Endothelial cell of hepatic sinusoid (primary cell): ENCODE measurements at regions not wholly inside any gene's neighbourhood (a gene's known extent, or its start where the extent isn't known, plus 50 kb on each side); places are given as distances from the start of the nearest gene placed in this dataset.

ENCODE experiments used
- in situ Hi-C: cut with HindIII; loops from 2 replicates; pipeline ENCODE4 v1.10.0; 2017; ENCODE audit warnings: low sequenced_read_pairs

- in situ Hi-C loops = no loop called here
These were observed 61.6 kb downstream of the CCR1 start for GRCh38 chr3:46146548-46146947.

DNA sequence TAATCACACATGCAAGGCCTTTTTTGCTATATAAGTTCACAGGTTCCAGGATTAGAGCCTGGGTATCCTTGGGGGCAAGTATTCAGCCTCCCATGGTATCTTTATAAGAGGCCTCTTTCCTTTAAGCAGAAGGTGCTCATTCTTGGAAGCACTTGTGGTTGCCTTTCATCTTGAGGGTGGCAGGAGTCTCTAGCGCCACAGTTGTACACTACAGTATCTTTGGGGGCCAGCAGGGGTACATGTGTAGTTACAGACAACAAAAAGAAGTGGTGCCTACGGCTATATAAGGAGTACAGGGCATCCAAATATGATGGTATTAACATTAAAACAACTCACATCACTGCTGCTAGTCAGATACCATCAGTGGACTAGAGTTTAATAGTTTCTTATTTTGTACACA lies 62.1 kb downstream of the CCR1 start:
- in situ Hi-C loops = no loop called here

DNA sequence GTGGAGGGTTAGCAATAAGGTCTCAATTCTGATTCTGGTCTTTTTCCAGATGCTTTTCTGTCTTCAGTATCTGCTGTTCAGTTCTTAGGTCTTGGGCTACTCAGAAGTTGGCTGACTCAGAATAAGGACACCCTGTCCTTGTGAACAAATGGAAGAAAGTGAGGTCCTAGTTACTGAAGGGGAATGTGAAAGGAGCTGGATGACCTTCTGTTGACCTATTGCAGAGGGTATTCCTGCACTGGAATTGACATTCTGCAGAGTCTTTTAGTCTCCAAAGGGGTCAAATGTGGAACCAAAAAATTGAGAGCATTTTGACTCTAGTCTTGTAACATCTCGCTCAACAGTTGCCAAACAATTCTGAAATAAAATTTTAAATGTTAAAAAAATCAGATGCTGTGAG lies 63.0 kb downstream of the CCR1 start:
- in situ Hi-C loops = no loop called here

DNA sequence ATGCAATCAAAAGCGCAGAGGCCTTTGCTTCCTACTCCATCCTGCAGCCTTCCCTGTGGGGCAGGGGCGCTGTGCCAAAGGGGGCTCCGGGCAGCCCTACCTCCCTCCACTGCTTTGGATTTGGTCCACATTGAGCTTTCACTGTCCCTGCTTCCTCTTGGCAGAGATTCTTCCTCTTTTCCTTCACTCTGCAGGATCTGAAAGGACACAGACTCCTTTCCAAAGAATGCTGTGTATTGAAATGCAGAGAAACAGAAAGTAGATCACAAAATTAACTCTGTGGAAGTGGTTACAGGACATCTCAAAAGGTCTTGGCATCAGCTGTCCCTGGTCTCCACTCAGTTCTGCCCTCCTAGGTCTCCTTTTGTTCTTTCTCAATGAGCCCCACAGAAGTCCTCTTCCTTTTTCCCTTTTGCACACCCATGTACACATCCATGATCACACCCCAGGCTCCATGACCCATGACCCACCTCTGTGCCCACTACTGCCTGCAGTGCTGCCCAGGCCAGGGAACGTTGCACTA lies 64.1 kb downstream of the CCR1 start:
- in situ Hi-C loops = no loop called here

DNA sequence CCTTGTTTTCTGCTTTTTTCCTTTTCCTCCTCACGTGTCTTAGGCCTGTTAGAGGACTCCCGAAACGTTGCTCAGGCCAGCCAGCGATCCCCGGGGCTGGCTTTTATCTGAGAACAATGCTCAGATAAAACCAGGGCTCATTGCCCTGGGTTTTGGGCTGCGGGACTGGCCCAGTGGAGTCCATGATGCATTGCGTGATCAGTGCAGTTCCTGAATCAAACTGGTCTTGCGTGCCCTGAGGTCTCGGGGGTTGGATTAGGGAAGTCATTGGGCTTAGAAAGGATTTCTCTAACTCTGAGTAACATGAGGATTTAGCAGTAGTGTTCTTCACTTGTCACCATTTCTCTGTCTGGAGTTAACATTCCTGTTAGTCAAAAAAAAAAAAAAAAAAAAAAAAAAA lies 66.3 kb downstream of the CCR1 start:
- in situ Hi-C loops = no loop called here

- in situ Hi-C loops = no loop called here
These were observed 69.5 kb downstream of the CCR1 start for GRCh38 chr3:46138581-46138980.

DNA sequence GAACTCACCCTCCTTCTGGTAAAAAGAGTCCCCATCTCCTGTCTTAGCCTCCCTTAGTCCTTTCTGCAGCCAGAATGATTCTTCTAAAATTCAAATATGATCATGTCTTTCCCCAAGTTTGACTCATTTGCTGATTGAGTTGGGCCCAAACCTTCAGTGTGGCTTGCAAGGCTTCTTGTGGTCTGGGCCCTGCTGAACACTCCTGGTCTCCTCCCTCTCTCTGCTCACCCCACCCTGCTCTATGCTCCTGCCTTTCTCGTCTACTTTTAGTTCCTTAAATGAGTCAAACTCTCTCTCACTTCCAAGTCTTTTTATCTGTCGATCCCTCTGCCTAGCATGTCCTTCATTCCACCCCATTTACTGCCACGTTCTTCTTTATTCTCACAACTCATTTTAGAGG lies 72.6 kb downstream of the CCR1 start:
- in situ Hi-C loops = no loop called here

GRCh38 chr3:46133285-46133684 lies 74.8 kb downstream of the CCR1 start:
- in situ Hi-C loops = no loop called here

DNA sequence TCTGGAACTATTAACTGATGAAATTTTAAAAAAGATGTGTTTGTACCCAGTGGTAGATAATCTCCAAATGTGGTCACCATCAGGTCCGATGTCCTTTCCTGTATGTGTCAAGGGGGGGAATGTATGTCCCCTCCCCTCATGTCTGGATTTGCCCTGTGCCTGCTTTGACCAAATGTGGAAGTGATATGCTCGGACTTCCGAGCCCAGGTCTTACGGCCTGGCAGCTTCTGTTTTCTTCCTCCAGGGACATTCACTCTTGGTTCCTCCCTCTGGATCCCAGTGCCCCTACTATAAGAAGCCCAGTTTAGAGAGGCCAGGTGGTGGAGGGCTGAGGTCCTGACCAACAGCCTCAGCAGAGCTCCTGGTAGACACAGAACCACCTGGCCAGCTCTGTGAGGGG lies 75.5 kb downstream of the CCR1 start:
- in situ Hi-C loops = no loop called here

DNA sequence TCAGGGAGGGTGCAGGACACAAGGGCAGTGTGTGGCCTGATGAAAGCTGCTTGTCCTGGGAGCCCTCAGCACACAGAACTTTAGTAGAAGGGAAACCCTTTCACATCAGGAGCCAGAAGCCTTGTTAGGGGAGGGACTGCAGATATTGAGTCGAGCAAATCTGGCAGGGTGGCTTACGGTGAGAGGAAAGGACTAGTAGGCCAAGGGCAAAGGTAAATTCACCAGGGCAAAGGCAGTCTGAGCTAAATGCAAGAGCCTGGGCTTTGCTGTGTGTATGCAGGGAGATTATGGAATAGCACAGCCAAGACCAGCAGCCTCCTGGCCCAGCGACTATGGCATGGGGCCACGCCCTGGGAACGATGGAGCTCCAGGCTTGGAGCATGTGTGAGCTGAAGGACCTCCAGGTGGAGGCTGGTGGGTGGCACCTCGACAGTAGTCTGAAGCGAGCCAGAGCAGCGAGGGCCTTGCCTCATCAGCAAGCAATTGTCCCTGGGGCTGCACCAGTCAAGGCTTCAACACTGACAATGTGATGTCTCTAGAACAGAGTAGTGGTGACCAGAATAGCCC lies 76.1 kb downstream of the CCR1 start:
- in situ Hi-C loops = no loop called here

GRCh38 chr3:46130631-46131310 lies 77.3 kb downstream of the CCR1 start:
- in situ Hi-C loops = no loop called here

- in situ Hi-C loops = no loop called here
These were observed 78.4 kb downstream of the CCR1 start for GRCh38 chr3:46129588-46130272.

GRCh38 chr3:46127503-46127902 lies 80.6 kb downstream of the CCR1 start:
- in situ Hi-C loops = no loop called here

DNA sequence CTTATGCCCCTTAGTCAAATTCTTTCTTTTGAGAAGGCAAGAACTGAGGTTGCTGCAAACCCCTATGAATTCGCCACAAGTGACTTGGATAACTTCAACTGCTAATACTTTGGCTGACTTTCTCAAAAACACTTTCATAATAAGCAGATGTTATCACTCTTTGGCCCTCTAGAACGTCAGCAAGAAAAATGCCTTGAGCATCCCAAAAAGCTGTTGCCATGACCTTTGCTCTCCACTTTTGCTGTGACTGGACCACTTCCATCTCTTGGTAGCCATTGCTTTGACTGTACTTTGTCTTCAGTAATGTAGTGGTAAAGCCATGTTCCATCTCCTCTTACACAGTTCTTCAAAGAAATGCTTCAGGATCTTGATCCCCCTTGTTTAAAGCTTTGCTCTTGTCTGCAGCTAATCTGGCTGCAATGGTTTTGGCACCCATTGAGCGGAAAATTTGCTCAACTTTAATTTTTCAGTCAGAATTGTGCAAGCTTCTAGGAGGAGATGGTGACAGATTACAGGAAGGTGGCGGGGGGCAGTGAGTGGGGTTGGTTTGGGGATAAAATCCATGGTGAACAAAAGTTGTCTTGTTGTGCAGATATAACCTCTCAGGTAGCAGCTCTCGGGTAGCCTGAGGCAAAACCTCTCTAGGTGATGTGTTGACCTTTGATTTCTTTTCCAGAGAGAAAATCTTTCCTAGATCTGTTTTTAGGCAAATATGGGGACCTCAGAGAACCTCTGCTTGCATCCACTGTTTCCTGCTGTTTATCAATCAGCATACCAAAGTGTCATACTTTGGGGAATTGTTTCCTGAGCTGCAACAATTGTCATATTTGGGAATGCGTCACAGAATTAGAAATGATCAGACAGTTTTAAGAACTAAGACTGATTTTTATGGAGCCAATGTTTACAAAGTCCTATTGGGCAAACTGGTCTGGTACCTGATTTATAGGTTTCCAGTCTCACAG lies 83.6 kb downstream of the CCR1 start:
- in situ Hi-C loops = loop anchor here (5.0 kb wide), 1 partner anchor 83 kb away; the partner anchor contains the start of gene CCR1

DNA sequence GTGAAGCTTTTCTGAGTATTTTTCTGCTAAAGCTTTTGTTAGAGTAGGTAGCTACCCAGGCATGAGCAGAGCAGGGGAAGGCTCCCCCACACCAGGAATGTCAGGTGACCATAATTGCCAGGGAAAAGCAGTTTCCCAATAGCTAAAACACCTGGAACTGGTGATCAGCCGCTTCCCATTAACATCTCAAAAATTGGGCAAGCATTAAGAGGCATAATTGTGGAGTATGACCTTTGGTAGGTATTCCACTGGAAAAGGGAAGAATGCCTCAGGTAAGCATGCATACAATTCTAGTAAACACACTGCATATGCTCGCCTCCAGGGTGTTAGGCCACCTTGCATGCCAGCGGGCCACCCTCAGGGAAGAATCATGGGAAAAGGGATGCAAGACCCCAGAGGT lies 84.5 kb downstream of the CCR1 start:
- in situ Hi-C loops = loop anchor here (5.0 kb wide), 1 partner anchor 84 kb away; the partner anchor contains the start of gene CCR1

DNA sequence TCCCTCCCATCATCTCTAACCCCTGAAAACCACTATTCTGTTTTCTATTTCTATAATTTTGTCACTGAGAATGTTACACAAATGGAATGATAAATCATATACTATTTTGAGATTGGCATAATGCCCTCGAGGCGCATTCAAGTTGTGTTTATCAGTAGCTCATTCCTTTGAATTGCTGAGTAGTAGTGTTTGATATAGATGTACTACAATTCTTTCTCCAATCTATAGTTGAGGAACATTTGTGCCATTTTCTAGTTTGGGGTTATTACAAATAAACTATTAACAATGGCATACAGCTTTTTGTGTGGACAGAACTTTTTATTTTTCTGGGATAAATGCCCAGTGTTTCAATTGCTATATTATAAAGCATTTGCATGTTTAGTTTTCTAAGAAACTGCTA lies 86.0 kb downstream of the CCR1 start:
- in situ Hi-C loops = loop anchor here (5.0 kb wide), 1 partner anchor 85 kb away; the partner anchor contains the start of gene CCR1

GRCh38 chr3:46120983-46121382 lies 87.1 kb downstream of the CCR1 start:
- in situ Hi-C loops = loop anchor here (5.0 kb wide), 1 partner anchor 86 kb away; the partner anchor contains the start of gene CCR1

GRCh38 chr3:46119709-46120498 lies 88.2 kb downstream of the CCR1 start:
- in situ Hi-C loops = loop anchor here (5.0 kb wide), 1 partner anchor 87 kb away; the partner anchor contains the start of gene CCR1

GRCh38 chr3:46119253-46119652 lies 88.9 kb downstream of the CCR1 start:
- in situ Hi-C loops = no loop called here

DNA sequence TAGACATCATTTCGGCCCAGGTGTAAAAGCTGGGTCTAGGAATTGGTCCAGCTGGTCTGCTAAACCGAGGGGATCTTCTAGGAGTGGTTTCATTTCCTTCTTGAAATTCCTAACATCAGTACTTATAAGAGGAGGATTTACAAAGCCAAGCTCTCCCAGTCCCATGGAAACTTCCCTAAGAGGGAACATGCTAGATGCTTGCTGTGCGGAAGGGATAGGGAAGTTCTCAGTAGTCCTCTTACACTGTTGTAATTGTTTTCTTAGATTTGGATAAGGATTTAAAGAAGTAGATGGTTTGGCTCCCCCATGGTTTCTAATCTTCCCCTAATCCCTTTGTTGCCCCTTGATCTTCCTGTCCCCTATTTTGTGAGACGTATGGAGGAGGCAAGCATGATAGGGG lies 89.7 kb upstream of the XCR1 start:
- in situ Hi-C loops = no loop called here
